Heart right ventricle (tissue), 16 donors: ENCODE measurements at regions not wholly inside any gene's neighbourhood (a gene's known extent, or its start where the extent isn't known, plus 50 kb on each side); places are given as distances from the start of the nearest gene placed in this dataset.

Source experiments
- ATAC-seq, 8 donors: fragments of 200-7000 bp; cut with Tn5 transposase; one replicate each; pipeline ENCODE4 v1.9.1; 2020; ENCODE audit warnings: mild to moderate bottlenecking in 8 of 8, moderate library complexity in 8 of 8, moderate number of reproducible peaks in 1 of 8
- DNase-seq, 2 donors: peaks; one replicate each; pipeline ENCODE4 v3.0.0-alpha.2; 2020
- H3K27ac ChIP-seq, 10 donors: fragments of 200-600 bp; sonication (generic) in 2 of 10; one replicate each; pipeline versions ENCODE4 v1.5.0 to v1.8.0; 2020 to 2022; ENCODE audit warnings: mild to moderate bottlenecking in 3 of 10
- H3K27me3 ChIP-seq, 7 donors: fragments of 200-600 bp; one replicate each; pipeline ENCODE4 v1.8.0; 2021 to 2022; ENCODE audit warnings: mild to moderate bottlenecking in 2 of 7
- H3K36me3 ChIP-seq, 9 donors: fragments of 200-600 bp; sonication (generic) in 1 of 9; one replicate each; pipeline versions ENCODE4 v1.5.0 to v1.8.0; 2020 to 2022; ENCODE audit warnings: mild to moderate bottlenecking in 2 of 9
- H3K4me1 ChIP-seq, 9 donors: fragments of 200-600 bp; sonication (generic) in 1 of 9; one replicate each; pipeline versions ENCODE4 v1.5.0 to v1.8.0; 2020 to 2022; ENCODE audit warnings: mild to moderate bottlenecking in 4 of 9
- H3K4me3 ChIP-seq, 10 donors: fragments of 200-600 bp; sonication (generic) in 2 of 10; one replicate each; pipeline versions ENCODE4 v1.5.0 to v1.8.0; 2020 to 2022; ENCODE audit warnings: mild to moderate bottlenecking in 7 of 10, moderate library complexity in 2 of 10
- H3K9me3 ChIP-seq, 11 donors: fragments of 200-600 bp in 10 of 11; sonication (generic) in 2 of 11; one replicate each; pipeline versions ENCODE4 v1.5.0 to v1.8.0; 2013 to 2022; ENCODE audit warnings: mild to moderate bottlenecking in 2 of 11, control low read depth in 1 of 11, moderate library complexity in 1 of 11
- WGBS, 2 donors: extraction: QIAGEN DNeasy Blood & Tissue Kit; methylation state at CpG; one replicate each; pipeline ENCODE4 v1.1.7; 2013; ENCODE audit warnings: inconsistent platforms in 1 of 2; 5-methylcytosine and 5-hydroxymethylcytosine counted together
- intact Hi-C, 10 donors: fragments of 100-400 bp; cut with DNase I; formaldehyde crosslinking; loops; one replicate each; pipeline versions ENCODE4 v1.11.1 to v1.14.2; 2022
- TF ChIP-seq, protein P1 (sequence below), 9 donors: fragments of 200-600 bp; sonication (generic) in 2 of 9; IDR thresholded peaks; one replicate each; pipeline versions ENCODE4 v1.5.0 to v1.8.0; 2021 to 2022; ENCODE audit warnings: antibody characterized with exemption in 9 of 9, mild to moderate bottlenecking in 5 of 9, moderate library complexity in 1 of 9
- donor health status: Arrhythmogenic right ventricular cardiomyopathy.
- donor health status: ischemic (EF 13 %, LVEDD 7.1; RV severe dilation, severe dysfunction).
- donor health status: healthy with polysubstance abuse.
- donor health status: DM: no; HTN: yes; CAD: no.
- donor health status: DM: no; HTN: no; CAD: no.
- donor health status: ischemic (EF 25% LVEDD 6.9; RV normal size, moderate dysfunction).
- donor health status: ischemic (EF 25% LVEDD 5.7; RV mildly dilated, moderate dysfunction).
- donor health status: healthy.
- donor health status: DM: yes; HTN: yes; CAD: no.
- donor health status: Ischemic cardiomyopathy.
- donor health status: ischemic (EF 35%, LVEDD 5.7; RV mildly dilated, moderate dysfunction).
- donor health status: nonischemic (EF 11% LVEDD 7.7; RV severe dilation, severe dysfunction).
- donor health status: DM: yes; HTN: yes; CAD: no.
- donor health status: PGD.
- donor health status: ischemic (EF 29% LVEDD 5.4; RV normal size, mild dysfunction).
- donor health status: nonischemic (EF 23%, LVEDD 6.1; RV moderate dilation, normal function).

- Histone ChIP-seq H3K4me3 (no peak overlapping the region), H3K4me1 (peaks cover 0 to 35% (median 21%) of the 10 kb centered on the region in 9 donors), H3K9me3 (peaks cover 0 to 5% (median 0%) of the 10 kb centered on the region in 11 donors), H3K36me3 (no peaks in the 10 kb centered on the region), H3K27ac (peak overlapping the region in 1 of 10 donors; percentile 81), H3K27me3 (no peaks in the 10 kb centered on the region)
- WGBS, 2 donors, result 84 to 88% methylated on average over 3 of the region's 3 CpGs
- no peak for ATAC-seq
- intact Hi-C loops, result no loop called here
- TF ChIP-seq, protein P1, sequence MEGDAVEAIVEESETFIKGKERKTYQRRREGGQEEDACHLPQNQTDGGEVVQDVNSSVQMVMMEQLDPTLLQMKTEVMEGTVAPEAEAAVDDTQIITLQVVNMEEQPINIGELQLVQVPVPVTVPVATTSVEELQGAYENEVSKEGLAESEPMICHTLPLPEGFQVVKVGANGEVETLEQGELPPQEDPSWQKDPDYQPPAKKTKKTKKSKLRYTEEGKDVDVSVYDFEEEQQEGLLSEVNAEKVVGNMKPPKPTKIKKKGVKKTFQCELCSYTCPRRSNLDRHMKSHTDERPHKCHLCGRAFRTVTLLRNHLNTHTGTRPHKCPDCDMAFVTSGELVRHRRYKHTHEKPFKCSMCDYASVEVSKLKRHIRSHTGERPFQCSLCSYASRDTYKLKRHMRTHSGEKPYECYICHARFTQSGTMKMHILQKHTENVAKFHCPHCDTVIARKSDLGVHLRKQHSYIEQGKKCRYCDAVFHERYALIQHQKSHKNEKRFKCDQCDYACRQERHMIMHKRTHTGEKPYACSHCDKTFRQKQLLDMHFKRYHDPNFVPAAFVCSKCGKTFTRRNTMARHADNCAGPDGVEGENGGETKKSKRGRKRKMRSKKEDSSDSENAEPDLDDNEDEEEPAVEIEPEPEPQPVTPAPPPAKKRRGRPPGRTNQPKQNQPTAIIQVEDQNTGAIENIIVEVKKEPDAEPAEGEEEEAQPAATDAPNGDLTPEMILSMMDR (IDR thresholded peaks at IDR 0.05), result no peak
- no peak for DNase-seq
Observed at GRCh38 chr14:71361336-71361735, 454.1 kb downstream of the PCNX1 start.

DNA sequence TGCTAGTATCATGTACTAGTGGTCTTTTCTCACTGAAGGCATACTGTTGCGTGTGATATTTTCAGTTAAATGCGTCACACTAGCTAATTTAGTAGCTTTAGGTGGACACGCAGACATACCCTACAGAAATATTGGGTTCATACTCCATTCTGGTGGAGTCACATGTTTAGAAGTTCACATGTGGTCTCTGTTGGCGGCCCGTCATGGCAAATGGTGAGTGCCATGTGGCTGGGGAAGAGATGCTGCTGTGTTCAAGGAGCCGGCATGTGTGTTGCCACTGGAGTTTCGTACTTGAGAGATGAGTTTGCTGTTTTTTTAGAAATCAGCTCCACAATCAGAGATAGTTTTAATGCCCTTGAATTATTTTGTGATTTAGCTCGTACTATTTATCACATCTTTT, 454.6 kb downstream of the PCNX1 start:
- Histone ChIP-seq H3K36me3 (no peaks in the 10 kb centered on the region), H3K27ac (peak overlapping the region in 2 of 10 donors; percentile 2 to 81), H3K4me3 (no peak overlapping the region), H3K9me3 (peaks cover 0 to 5% (median 0%) of the 10 kb centered on the region in 11 donors), H3K27me3 (no peaks in the 10 kb centered on the region), H3K4me1 (peaks cover 0 to 35% (median 20%) of the 10 kb centered on the region in 9 donors)
- DNase-seq, result no peak
- TF ChIP-seq, protein P1 (IDR thresholded peaks at IDR 0.05), result no peak
- ATAC-seq, result no peak
- intact Hi-C loops, result no loop called here
- WGBS, 2 donors, result 97 to 99% methylated on average over 8 of the region's 8 CpGs

GRCh38 chr14:71362282-71362681, 455.0 kb downstream of the PCNX1 start:
- 59 to 79% methylated on average over 2 of the region's 2 CpGs for WGBS, 2 donors
- TF ChIP-seq, protein P1 (IDR thresholded peaks at IDR 0.05), result no peak
- intact Hi-C loops, result no loop called here
- Histone ChIP-seq H3K27me3 (no peaks in the 10 kb centered on the region), H3K9me3 (peaks cover 0 to 5% (median 0%) of the 10 kb centered on the region in 11 donors), H3K36me3 (no peaks in the 10 kb centered on the region), H3K4me1 (peaks cover 0 to 35% (median 20%) of the 10 kb centered on the region in 9 donors), H3K4me3 (no peak overlapping the region), H3K27ac (peak overlapping the region in 2 of 10 donors; percentile 55 to 81)
- no peak for DNase-seq
- no peak for ATAC-seq

DNA sequence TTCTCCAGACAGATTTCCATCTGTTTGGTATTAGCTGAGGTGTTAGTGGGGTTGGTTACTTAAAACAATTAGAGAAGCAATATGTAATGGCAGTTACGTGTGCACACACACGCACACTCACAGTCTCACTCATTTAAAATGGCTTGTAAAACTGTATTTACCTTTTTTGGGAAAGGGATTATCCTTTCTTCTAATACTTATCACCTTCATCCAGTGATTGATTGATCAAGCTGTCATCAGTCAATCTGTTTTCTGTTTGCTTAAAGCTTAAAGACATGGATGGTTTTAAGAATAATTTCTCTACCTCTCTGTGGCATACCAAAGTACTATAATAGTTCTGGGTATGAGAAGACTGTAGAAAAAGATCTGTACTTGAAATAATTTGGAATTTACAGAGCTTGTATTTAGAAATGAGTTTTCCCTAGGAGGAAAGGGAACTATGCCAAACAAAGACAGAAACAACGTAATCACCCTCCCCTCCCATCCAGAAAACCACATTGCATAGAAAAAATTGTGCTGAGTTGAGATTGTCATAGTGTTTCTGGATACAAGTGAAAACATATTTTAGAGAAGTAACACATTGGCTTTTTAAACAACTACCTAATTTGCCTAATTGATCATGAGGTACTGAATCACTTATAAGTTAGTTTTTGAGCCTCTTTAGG, 455.8 kb downstream of the PCNX1 start:
- no peak for DNase-seq
- H3K9me3 ChIP-seq, result peaks cover 0 to 5% (median 0%) of the 10 kb centered on the region in 11 donors
- WGBS, 2 donors, result 64 to 73% methylated on average over 3 of the region's 3 CpGs
- peak overlapping the region in 4 of 10 donors; percentile 13 to 81 (median 45) for H3K27ac ChIP-seq
- no peaks in the 10 kb centered on the region for H3K36me3 ChIP-seq
- TF ChIP-seq, protein P1 (IDR thresholded peaks at IDR 0.05), result no peak
- no peaks in the 10 kb centered on the region for H3K27me3 ChIP-seq
- peak in 6 of 8 donors; percentile 43 to 78 (median 64) for ATAC-seq
- no peak overlapping the region for H3K4me3 ChIP-seq
- intact Hi-C loops, result no loop called here
- H3K4me1 ChIP-seq, result peaks cover 0 to 35% (median 20%) of the 10 kb centered on the region in 9 donors
